SK-N-MC (cell line): ENCODE measurements at regions not wholly inside any gene's neighbourhood (a gene's known extent, or its start where the extent isn't known, plus 50 kb on each side); places are given as distances from the start of the nearest gene placed in this dataset.

Experiments used
- EZH2 ChIP-seq: fragments of 200-600 bp; sonication (generic); IDR thresholded peaks from one replicate; pipeline ENCODE4 v1.6.1; 2017; ENCODE audit warnings: antibody characterized with exemption
- FOXP2 ChIP-seq: optimal IDR thresholded peaks from 2 replicates; pipeline ENCODE3; 2011; ENCODE audit warnings: mild to moderate bottlenecking, moderate library complexity; ENCODE audit not compliant: insufficient read depth; ENCODE audit errors: extremely low read length, control extremely low read depth
- POLR2AphosphoS5 ChIP-seq: IDR thresholded peaks from 2 replicates; pipeline ENCODE4 v1.6.1; 2012; ENCODE audit warnings: mild to moderate bottlenecking, low read depth, low read length, borderline replicate concordance

DNA sequence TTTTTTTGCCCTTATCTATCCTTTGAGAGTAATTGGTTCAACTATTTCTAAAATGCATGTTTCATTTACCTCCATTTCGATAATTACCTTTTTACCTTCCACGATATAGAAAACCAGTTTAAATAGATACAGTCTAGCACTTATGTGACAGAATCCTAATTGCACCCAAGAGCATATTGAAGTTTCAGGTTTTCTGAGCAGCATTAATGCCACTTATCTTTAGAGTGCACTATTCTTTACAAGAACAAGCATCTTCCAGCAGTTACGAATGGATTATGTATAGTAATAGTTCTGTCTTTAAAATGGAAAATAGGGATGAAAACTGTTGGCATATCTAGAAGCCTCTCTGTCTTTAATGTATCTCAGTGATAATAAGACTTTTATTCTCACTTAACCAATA lies 82.2 kb upstream of the ATXN7L3B start:
- no peak for TF ChIP-seq POLR2AphosphoS5
- no peak for TF ChIP-seq EZH2
- TF ChIP-seq FOXP2 = no peak
